Neuronal stem cell (in vitro differentiated cells): ENCODE measurements at regions not wholly inside any gene's neighbourhood (a gene's known extent, or its start where the extent isn't known, plus 50 kb on each side); places are given as distances from the start of the nearest gene placed in this dataset.

ENCODE experiments used
- DNase-seq: peaks from one replicate; pipeline ENCODE4 v3.0.0-alpha.2; 2013; ENCODE audit warnings: low spot score
- H2AFZ ChIP-seq: one replicate; pipeline ENCODE4 v1.6.1; 2013; ENCODE audit warnings: mild to moderate bottlenecking, low read length, inconsistent platforms
- H2AK5ac ChIP-seq: 2 replicates; pipeline ENCODE4 v1.6.1; 2013; ENCODE audit warnings: low read depth, mild to moderate bottlenecking, inconsistent platforms, low read length, moderate library complexity, mixed read lengths
- H2BK120ac ChIP-seq: 2 replicates; pipeline ENCODE4 v1.6.1; 2013; ENCODE audit warnings: low read depth, mild to moderate bottlenecking, inconsistent platforms, low read length, moderate library complexity, mixed read lengths
- H2BK12ac ChIP-seq: one replicate; pipeline ENCODE4 v1.6.1; 2013; ENCODE audit warnings: low read length, inconsistent platforms
- H2BK15ac ChIP-seq: 2 replicates; pipeline ENCODE4 v1.6.1; 2013; ENCODE audit warnings: mild to moderate bottlenecking, low read length, inconsistent platforms, mixed read lengths
- H2BK5ac ChIP-seq: one replicate; pipeline ENCODE4 v1.6.1; 2013; ENCODE audit warnings: inconsistent platforms, mild to moderate bottlenecking, low read length, moderate library complexity
- H3K14ac ChIP-seq: one replicate; pipeline ENCODE4 v1.6.1; 2013; ENCODE audit warnings: low read length, inconsistent platforms
- H3K18ac ChIP-seq: 2 replicates; pipeline ENCODE4 v1.6.1; 2013; ENCODE audit warnings: low read length, inconsistent platforms
- H3K23ac ChIP-seq: 2 replicates; pipeline ENCODE4 v1.6.1; 2013; ENCODE audit warnings: low read depth, mild to moderate bottlenecking, mixed read lengths, low read length, inconsistent platforms; ENCODE audit not compliant: poor library complexity
- H3K27ac ChIP-seq: replicated peaks from 3 replicates; pipeline ENCODE4 v1.5.1; 2013; ENCODE audit warnings: low read length, inconsistent platforms
- H3K27me3 ChIP-seq, 3 experiments: 2 replicates each; pipeline ENCODE4 v1.6.1; 2013; ENCODE audit warnings: low read length in 3 of 3, mild to moderate bottlenecking in 2 of 3, inconsistent platforms in 1 of 3, low read depth in 1 of 3, mixed read lengths in 1 of 3, moderate library complexity in 1 of 3; ENCODE audit not compliant: control insufficient read depth in 3 of 3, insufficient read depth in 3 of 3
- H3K36me3 ChIP-seq, 2 donors: replicated peaks in 1 of 2; 2 replicates each; pipeline ENCODE4 v1.6.1; 2013; ENCODE audit warnings: low read length in 2 of 2; ENCODE audit not compliant: control insufficient read depth in 2 of 2, insufficient read depth in 2 of 2
- H3K4ac ChIP-seq: 2 replicates; pipeline ENCODE4 v1.6.1; 2013; ENCODE audit warnings: inconsistent platforms, mild to moderate bottlenecking, low read length, moderate library complexity
- H3K4me1 ChIP-seq, 2 donors: 1 replicate in 1 of 2; 2 replicates in 1 of 2; pipeline ENCODE4 v1.6.1; 2013; ENCODE audit warnings: low read length in 2 of 2, low read depth in 1 of 2; ENCODE audit not compliant: control insufficient read depth in 2 of 2, insufficient read depth in 1 of 2
- H3K4me2 ChIP-seq: one replicate; pipeline ENCODE4 v1.6.1; 2013; ENCODE audit warnings: mild to moderate bottlenecking, low read length, inconsistent platforms; ENCODE audit not compliant: insufficient read depth, poor library complexity, severe bottlenecking
- H3K4me3 ChIP-seq, 2 donors: 2 replicates each; pipeline ENCODE4 v1.5.1; 2013; ENCODE audit warnings: low read length in 2 of 2, mild to moderate bottlenecking in 2 of 2, inconsistent platforms in 1 of 2, moderate library complexity in 1 of 2
- H3K79me1 ChIP-seq: one replicate; pipeline ENCODE4 v1.6.1; 2013; ENCODE audit warnings: low read depth, mild to moderate bottlenecking, inconsistent platforms, low read length, moderate library complexity
- H3K9ac ChIP-seq: one replicate; pipeline ENCODE4 v1.6.1; 2013; ENCODE audit warnings: mild to moderate bottlenecking, low read depth, low read length, inconsistent platforms; ENCODE audit not compliant: poor library complexity
- H3K9me3 ChIP-seq, 2 donors: replicated peaks in 1 of 2; 2 replicates each; pipeline versions ENCODE3 to v1.6.1; 2013; ENCODE audit warnings: low read length in 2 of 2, mild to moderate bottlenecking in 2 of 2, inconsistent platforms in 1 of 2, low read depth in 1 of 2, mixed read lengths in 1 of 2, moderate library complexity in 1 of 2; ENCODE audit not compliant: control insufficient read depth in 2 of 2, insufficient read depth in 1 of 2
- H4K8ac ChIP-seq: one replicate; pipeline ENCODE4 v1.6.1; 2013; ENCODE audit warnings: low read depth, mild to moderate bottlenecking, inconsistent platforms, low read length, moderate library complexity
- H4K91ac ChIP-seq: one replicate; pipeline ENCODE4 v1.6.1; 2013; ENCODE audit warnings: low read length, low read depth, mild to moderate bottlenecking, inconsistent platforms; ENCODE audit not compliant: poor library complexity
- WGBS, 2 donors: extraction: QIAGEN DNeasy Blood & Tissue Kit; methylation state at CpG; one replicate each; pipeline ENCODE4 v1.1.7; 2013; ENCODE audit warnings: missing lambda C conversion rate in 2 of 2, mixed read lengths in 1 of 2; ENCODE audit not compliant: insufficient read length in 2 of 2, insufficient replicate concordance in 1 of 2; ENCODE audit errors: extremely low coverage in 2 of 2; 5-methylcytosine and 5-hydroxymethylcytosine counted together

DNA sequence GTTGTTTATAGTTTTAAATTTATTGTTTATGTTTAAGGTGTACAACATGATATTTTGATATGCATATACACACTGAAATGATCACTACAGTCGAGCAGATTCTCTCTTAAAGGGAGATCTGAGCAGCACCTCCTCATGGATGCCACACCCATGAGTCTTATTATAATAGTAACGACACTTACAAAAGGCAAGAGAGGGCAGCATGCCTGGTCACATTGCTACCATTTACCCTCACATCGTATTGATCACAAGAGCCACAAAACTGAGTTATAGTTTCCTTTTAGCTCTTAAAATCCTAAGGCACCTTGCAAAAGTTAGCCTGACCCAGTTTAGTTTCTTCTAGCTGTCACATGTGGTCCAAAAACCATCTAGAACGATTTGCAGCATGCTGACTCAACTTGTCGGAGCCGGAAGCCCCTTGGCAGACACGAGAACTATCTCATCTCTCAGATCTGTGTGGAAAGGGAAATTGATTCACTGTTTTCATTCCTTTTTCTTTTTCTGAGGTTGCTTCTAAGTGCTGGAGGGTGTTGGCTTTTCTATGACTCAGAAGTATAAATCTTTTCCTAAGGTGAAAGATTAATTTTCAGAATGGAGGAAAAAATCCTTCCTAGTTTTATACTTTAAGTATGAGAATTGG is 85.3 kb downstream of the CDC42EP3 start:
- Histone ChIP-seq H3K4me3 (no peak overlapping the region), H2BK12ac (no peak overlapping the region), H3K14ac (no peak overlapping the region), H3K23ac (no peak overlapping the region), H2AFZ (peak overlapping the region; percentile 24), H3K4me1 (peaks cover 6 to 8% of the 10 kb centered on the region in 2 donors), H4K91ac (no peak overlapping the region), H2BK5ac (no peak overlapping the region), H2BK120ac (no peak overlapping the region), H3K4me2 (no peak overlapping the region), H2BK15ac (no peak overlapping the region), H3K4ac (no peak overlapping the region), H3K9ac (no peak overlapping the region), H3K18ac (no peak overlapping the region), H3K9me3 (no peaks in the 10 kb centered on the region), H4K8ac (no peak overlapping the region), H2AK5ac (no peak overlapping the region), H3K36me3 (no peaks in the 10 kb centered on the region), H3K79me1 (no peaks in the 10 kb centered on the region), H3K27ac (no peak overlapping the region), H3K27me3 (no peaks in the 10 kb centered on the region)
- WGBS, 2 donors = no CpG with 5 or more reads among the region's 7 CpGs
- DNase-seq = no peak

DNA sequence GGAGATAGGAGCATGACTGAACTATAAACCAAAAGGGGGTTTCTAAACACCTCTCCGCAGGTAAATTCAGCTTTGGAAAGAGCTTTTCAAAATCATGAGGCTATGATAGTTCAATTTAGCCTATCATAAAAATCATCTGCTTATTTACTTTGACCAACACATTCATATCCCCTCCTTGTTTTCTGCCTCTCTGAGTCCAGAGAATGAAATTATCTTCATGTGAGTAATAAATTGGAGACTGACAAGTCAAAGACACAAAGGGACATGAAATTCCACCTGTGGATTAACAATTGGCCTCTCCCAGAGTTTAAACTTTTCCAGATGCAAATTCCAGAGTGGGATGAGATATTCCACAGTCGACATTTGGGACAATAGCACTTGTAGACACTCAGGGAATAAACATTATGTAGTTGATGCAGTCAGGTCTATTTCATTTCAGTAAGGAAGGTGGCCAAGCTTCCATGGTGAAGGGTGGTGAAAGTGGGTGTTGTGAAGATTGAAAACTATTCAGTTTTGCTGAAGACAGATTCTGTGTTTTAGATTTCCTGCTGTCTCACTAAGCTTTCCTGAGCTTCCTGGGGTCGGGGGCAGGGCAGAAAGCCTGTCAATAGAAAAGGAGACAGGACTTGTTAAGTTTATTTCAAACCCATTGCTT is 84.7 kb downstream of the CDC42EP3 start:
- Histone ChIP-seq H2BK5ac (no peak overlapping the region), H4K91ac (no peak overlapping the region), H3K23ac (no peak overlapping the region), H3K4ac (no peak overlapping the region), H3K4me2 (no peak overlapping the region), H4K8ac (no peak overlapping the region), H2BK12ac (no peak overlapping the region), H3K27ac (no peak overlapping the region), H3K18ac (no peak overlapping the region), H3K36me3 (no peaks in the 10 kb centered on the region), H2AK5ac (no peak overlapping the region), H3K14ac (no peak overlapping the region), H2BK120ac (no peak overlapping the region), H3K79me1 (no peaks in the 10 kb centered on the region), H3K4me3 (no peak overlapping the region), H3K4me1 (peaks cover 6 to 8% of the 10 kb centered on the region in 2 donors), H2AFZ (peak overlapping the region; percentile 76), H3K9me3 (no peaks in the 10 kb centered on the region), H3K27me3 (no peaks in the 10 kb centered on the region), H2BK15ac (no peak overlapping the region), H3K9ac (no peak overlapping the region)
- WGBS, 2 donors = no CpG with 5 or more reads among the region's 3 CpGs
- no peak for DNase-seq

DNA sequence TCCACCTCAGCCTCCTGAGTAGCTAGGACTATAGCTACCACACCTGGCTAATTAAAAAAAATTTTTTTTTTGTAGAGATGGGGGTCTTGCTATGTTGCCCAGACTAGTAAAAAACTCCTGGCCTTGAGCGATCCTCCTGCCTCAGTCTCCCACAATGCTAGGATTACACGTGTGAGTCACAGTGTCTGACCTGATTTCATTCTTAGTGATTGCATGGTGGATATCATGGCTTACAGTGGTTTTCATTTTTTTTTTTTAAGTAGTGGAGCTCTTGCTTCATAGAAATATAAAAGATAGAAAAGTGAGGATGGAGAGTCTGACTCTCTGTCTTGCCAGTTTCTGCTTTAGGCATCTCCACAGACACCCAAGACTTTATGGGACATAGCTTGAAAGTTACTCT is 83.6 kb downstream of the CDC42EP3 start:
- Histone ChIP-seq H2BK12ac (no peak overlapping the region), H3K27ac (no peak overlapping the region), H3K36me3 (no peaks in the 10 kb centered on the region), H2AK5ac (no peak overlapping the region), H4K8ac (no peak overlapping the region), H3K23ac (no peak overlapping the region), H2AFZ (no peak overlapping the region), H3K4me1 (peaks cover 6 to 8% of the 10 kb centered on the region in 2 donors), H2BK15ac (no peak overlapping the region), H2BK120ac (no peak overlapping the region), H3K18ac (no peak overlapping the region), H4K91ac (no peak overlapping the region), H3K79me1 (no peaks in the 10 kb centered on the region), H3K4me2 (no peak overlapping the region), H3K9me3 (no peaks in the 10 kb centered on the region), H3K27me3 (no peaks in the 10 kb centered on the region), H3K9ac (no peak overlapping the region), H3K4me3 (no peak overlapping the region), H3K14ac (no peak overlapping the region), H2BK5ac (no peak overlapping the region), H3K4ac (no peak overlapping the region)
- no peak for DNase-seq
- WGBS, 2 donors = no CpG with 5 or more reads among the region's 2 CpGs

DNA sequence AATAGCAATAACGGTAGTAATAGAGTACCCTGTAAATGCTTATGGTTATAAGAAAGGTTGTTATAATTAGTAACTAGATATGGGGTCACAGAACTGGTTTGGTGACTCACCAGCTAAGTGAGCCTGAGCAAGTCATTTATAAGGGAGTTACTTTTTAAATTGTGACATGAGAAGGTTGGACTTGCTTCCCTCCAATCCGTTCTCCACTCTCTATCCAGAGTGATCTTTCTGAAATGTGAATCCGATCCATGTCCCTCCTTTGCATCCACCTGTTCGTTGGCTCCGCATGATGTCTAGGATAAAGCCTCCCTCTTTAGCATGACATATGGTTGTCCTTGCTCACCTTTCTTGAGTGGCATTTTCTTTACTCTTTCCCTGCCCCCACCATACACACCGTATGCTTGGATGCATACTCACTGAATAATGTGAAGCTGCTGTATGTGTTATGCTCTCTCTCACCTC is 83.1 kb downstream of the CDC42EP3 start:
- H3K36me3 ChIP-seq = no peaks in the 10 kb centered on the region
- no peak overlapping the region for H2BK5ac ChIP-seq
- H3K27me3 ChIP-seq = no peaks in the 10 kb centered on the region
- H3K9me3 ChIP-seq = no peaks in the 10 kb centered on the region
- no peak overlapping the region for H3K18ac ChIP-seq
- H3K23ac ChIP-seq = no peak overlapping the region
- no peak overlapping the region for H4K8ac ChIP-seq
- H3K4me3 ChIP-seq = no peak overlapping the region
- H4K91ac ChIP-seq = no peak overlapping the region
- no peak overlapping the region for H3K9ac ChIP-seq
- no peak for DNase-seq
- H2BK120ac ChIP-seq = no peak overlapping the region
- no peak overlapping the region for H3K4ac ChIP-seq
- no peak overlapping the region for H3K14ac ChIP-seq
- no peak overlapping the region for H2BK12ac ChIP-seq
- H3K27ac ChIP-seq = no peak overlapping the region
- H3K4me1 ChIP-seq = peaks cover 6 to 8% of the 10 kb centered on the region in 2 donors
- no peak overlapping the region for H2BK15ac ChIP-seq
- H3K4me2 ChIP-seq = no peak overlapping the region
- no peak overlapping the region for H2AK5ac ChIP-seq
- H3K79me1 ChIP-seq = no peaks in the 10 kb centered on the region
- no peak overlapping the region for H2AFZ ChIP-seq
- WGBS, 2 donors = no CpG with 5 or more reads among the region's 6 CpGs
